ENCODE measurements at regions not wholly inside any gene's neighbourhood (a gene's known extent, or its start where the extent isn't known, plus 50 kb on each side); places are given as distances from the start of the nearest gene placed in this dataset.

DNA sequence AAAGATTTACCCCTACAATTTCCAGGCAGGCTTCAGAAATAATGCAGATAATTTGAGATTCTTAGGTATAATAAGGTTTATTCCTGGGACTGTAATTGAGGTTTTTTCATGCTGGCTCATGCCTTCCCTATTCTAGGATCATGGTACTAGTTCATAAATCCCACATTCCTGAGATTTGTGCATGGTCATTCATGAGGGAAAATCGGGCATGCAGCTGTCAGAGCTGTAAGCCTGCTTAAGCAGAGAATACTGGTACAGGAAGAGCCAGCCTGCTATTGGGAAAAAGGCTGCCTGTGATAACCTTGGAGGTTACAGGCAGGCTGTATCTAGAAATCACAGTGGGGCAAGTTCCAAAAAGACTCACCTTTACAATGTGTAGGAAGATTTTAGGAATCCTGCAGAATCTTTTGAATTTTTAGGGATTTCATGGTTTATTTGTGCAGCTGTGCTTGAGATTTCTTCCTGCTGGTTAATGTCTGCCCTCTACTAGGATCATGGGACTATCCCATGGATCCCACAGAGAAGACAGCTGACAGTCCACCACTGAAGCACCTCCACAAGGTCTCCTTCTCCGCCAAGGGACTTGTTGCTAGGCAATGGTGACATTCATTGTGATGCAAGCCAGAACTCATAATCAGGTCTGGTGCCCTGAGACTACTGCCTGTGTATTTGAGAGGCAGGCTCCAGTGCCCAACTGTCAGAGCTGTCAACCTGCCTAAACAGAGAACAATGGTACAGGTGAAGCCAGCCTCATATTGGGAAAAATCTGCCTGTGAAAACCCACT lies 646.2 kb upstream of the TSPY4 start:
- DNase-seq: no peak

DNA sequence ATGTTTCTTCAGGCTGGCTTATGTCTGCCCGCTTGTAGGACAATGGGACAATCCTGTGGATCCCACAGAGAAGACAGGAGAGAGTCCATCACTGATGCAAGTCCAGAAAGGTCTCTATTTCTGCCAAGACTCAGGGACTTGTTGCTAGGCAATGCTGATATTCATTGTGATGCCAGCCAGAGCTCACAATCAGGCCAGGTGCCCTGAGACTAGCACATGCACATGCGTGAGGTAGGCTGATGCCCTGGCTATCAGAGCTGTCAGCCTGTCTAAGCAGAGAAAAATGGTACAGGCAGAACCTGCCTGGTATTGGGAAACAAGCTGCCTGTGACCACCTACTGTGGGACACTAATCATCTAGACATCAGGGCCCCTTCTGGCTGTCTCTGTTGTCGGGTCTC lies 638.7 kb upstream of the TSPY4 start:
- DNase-seq: no peak

DNA sequence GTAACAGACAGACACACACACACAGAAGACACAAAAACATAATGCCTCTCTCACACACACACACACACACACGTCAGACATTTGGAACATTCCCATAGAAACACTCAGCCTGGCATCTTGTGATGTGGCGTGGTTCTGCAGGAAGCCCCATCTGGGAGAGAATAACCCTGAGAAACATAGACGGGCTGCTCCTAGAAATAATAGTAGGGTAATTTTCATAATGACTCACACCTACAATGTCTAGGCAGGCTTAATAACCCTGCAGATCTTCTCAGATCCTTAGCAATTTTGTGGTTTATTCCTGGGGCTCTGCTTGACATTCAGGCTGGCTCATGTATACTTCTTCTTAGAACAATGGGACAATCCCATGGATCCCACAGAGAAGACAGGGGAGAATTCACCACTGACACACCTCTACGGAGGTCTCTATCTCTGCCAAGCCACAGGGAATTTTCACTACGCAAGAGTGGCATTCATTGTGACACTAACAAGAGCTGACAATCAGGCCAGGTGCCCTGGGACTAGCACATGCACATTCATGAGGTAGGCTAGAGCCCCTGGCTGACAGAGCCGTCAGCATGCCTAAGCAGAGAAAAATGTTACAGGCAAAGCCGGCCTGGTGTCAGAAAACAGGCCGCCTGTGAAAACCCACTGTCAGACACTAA lies 631.5 kb upstream of the TSPY4 start:
- no peak for DNase-seq

DNA sequence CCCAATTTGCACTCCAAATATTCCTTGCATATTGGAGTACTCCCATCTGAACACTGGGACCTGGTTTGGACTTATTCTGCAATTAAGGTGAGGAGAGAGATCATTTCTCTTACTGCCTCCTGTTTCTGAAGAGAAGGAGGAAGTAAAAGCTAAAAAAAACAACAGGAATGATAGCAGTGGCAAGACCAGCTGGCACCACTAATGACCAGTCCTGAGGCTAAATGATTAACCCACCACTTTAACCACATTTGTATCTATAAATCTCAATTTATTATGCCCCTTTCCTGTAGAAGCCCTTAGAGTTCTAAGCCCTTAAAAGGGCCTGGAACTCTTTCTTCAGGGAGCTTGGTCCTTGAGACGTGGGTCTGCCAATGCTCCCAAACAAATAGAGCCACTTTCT lies 625.0 kb upstream of the TSPY4 start:
- DNase-seq: no peak

DNA sequence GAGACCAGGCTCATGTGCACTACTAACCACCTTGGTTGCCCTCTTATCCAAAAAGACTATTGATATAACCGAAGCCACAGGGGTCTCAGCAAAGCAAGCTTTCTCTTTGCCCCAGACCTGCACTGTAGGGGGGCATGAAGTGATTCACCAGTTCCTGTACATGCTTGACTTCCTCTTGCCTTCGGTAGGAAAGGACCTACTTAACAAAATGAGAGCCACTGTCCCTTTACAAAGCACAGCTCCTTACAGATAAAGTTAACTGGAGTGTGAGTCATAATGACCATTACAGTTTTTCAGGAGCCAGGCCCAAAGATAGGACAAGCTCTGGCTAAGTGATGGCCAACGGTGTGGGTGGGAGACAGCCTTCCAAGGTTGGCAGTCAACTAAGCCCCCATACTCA lies 622.0 kb upstream of the TSPY4 start:
- no peak for DNase-seq

DNA sequence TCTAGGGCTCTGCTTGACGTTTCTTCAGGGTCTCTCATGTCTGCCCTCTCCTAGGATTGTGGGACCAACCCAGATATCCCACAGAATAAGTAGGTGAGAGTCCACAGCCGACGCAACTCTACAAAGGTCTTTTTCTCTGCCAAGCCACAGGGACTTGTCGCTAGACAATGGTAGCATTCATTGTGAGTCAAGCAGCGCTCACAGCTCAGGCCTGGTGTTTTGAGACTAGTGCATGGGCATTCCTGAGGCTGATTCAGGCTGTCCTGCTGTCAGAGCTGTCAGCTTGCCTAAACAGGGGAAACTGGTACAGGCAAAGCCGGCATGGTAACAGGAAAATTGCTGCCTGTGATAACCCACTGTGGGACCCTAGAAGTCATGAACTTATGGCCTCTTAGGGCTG lies 610.6 kb upstream of the TSPY4 start:
- DNase-seq: no peak

DNA sequence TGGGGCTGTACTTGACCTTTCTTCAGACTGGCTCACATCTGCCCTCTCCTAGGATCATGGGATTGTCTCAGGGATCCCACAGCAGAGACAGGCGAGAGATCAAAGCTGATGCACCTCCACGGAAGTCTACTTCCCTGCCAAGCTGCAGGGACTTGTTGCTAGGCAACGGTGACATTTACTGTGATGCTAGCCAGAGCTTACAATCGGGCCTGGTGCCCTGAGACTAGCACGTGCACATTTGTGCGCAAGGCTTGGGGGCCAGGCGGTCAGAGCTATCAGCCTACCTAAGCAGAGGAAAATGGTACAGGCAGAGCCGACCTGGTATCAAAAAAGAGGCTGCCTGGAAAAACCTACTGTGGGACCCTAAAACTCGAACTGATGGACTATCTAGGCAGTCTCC lies 607.3 kb upstream of the TSPY4 start:
- DNase-seq: no peak

DNA sequence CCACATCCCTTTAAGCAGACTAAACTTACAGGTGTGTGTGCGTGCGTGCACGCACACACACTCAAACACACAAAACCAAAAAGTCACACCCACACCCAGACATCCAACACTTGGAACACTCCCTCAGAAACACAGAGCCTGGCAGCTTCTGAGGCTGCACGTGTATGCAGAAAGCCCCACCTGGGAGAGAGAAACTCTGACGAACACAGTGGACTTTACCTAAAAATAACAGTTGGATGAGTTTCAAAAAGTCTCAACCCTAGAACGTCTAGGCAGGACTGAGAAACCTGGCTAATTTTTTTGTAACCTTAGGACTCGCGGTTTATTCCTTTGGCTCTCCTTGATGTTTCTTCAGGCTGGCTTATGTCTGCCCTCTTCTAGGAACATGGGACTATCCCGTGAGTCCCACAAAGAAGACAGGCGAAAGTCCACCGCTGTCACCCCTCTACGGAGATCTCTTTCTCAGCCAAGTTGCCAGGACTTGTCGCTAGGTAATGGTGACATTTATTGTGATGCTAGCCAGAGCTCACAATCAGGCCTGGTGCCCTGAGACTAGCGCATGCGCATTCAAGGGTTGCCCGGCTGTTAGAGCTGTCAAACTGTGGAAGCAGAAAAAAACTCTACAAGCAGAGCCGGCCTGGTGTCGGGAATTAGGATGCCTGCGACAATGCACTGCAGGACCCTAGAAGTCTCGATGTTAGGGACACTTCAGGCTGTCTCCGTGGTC lies 595.8 kb upstream of the TSPY4 start:
- peak; percentile 9 for DNase-seq

DNA sequence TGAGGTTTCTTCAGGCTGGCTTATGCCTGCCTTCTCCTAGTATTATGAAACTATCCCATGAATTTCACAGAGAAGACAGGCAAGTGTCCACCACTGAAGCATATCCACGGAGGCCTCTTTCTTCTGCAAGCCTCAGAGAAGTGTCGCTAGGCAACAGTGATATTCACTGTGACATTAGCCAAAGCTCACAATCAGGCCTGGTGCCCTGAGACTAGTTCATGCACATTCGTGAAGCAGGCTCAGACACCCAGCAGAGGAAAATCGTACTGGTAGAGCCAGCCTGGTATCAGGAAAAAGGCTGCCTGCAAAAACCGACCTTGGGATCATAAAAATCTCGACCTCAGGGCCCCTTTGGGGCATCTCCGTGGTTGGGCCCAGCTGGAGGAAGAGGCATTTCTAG lies 573.1 kb upstream of the TSPY4 start:
- no peak for DNase-seq

DNA sequence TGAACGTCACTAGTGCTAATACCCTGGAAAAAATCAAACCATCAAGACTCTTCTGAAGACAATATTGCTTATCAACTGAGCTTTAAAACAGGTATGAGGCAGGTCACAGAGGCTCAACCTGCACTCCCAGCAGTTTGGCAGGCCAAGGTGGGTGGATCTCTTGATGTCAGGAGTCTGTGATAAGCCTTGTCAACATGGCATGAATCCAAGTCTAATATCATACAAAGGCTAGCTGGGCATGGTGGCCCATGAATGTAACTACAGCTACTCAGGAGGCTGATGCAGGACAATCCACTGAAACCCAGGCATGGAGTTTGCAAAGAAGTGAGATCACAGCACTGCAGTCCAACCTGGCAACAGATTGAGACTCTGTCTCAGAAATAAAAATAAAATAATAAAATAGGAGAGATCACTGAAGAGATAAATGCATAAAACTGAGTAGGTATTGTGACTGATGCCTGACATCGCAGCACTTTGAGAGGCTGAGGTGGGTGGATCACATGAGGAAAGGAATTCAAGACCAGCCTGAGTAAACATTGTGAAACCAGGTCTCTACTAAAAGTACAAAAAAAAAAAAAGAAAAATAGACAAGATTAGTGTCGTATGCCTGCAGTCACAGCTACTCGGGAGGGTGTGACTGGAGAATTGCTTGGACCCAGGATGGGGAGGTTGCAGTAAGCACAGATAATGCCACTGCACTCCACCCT lies 555.9 kb upstream of the TSPY4 start:
- no peak for DNase-seq

DNA sequence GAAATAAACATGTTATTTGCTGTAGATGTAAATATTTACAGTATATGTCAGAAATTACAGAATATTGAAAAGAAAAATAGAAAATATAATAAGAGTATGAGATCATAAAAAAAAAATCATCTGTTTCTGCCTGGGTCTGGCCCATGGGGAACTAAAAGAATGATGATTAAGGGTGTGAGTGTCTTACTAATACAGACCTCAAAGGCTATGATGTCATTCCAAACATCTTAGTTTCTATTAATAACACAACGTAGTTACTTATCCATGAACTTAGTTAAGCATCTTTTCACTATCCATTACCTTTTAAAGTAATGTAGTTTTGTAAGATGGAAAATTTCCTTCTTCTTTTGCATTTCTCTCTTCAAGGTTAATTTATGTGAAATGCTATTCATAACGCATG lies 542.7 kb upstream of the TSPY4 start:
- DNase-seq: no peak

DNA sequence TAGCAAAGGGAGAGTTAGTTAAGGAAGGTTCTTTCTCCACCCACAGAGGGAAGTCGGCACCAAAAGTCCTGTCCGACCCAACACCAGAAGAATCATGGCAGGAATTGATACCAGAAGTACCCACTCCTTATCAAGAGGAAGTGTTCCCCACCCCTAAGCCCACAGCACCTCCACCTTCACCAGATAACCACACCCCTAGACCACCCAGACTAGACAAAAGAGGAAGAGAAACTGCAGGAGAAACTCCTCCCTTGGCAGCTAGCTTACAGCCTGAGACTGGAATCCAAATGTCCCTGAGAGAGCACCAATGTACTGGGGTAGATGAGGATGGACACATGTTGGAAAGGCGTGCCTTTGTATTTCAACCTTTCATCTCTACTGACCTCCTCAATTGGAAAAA lies 532.9 kb upstream of the TSPY4 start:
- DNase-seq: no peak

DNA sequence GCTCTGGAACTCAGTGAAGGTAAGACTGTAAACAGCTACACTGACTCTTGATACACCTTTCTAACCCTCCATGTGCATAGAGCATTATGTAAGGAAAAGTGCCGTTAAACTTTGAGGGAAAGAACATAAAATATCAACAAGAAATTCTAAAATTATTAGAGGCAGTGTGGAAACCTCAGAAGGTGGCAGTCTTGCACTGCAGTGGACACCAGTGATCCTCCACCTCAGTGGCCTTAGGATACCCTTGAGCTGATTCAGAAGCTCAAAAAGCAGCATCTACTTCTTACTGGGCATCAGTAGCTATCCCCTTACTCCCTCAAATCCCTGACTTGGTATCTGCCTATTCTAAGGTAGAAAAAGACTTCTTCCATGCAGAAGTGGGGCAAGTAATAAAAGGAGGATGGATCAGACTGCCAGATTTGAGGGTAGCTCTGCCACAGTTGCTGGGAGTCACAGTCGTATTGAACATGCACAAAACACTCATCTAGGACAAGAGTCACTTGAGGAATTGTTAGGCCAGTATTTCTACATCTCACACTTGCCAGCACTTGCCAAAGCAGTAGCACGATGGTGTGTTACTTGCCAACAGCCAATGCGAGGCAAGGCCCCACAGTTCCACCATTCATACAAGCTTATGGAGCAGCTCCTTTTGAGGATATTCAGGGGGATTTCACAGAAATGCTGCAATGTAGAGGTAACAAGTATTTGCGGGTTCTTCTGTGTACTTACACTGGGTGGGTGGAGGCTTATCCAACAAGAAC lies 529.4 kb upstream of the TSPY4 start:
- DNase-seq: no peak

DNA sequence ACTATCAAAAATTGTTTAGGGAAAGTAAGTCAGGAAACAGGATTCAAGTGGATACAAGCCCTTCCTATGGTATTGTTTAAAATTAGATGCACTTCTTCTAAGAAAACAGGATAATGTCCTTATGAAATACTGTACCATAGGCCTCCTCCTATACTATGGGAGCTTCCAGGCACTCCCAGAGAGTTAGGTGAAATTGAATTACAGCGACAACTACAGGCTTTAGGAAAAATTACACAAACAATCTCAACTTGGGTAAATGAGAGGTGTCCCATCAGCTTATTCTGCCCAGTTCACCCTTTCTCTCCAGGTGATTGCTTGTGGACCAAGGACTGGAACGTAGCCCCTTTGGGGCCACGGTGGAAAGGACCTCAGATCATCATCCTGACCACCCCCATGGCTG lies 528.7 kb upstream of the TSPY4 start:
- no peak for DNase-seq

DNA sequence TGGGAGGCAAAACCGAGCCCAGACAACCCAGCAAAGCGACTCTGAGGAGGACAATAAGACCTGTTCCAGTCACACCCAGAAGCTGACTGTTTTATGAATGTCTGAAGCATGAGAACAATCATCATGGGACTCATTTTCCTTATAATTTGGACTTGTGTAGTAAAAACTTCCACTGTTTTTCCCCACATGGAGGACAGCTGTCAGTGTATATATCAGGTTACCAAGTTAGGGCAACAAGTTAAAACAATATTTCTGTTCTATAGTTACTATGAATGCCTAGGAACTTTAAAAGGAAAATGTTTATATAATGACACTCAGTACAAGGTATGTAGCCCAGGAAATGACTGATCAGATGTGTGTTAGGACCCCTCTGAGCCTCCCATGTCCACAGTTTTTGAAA lies 528.2 kb upstream of the TSPY4 start:
- no peak for DNase-seq

DNA sequence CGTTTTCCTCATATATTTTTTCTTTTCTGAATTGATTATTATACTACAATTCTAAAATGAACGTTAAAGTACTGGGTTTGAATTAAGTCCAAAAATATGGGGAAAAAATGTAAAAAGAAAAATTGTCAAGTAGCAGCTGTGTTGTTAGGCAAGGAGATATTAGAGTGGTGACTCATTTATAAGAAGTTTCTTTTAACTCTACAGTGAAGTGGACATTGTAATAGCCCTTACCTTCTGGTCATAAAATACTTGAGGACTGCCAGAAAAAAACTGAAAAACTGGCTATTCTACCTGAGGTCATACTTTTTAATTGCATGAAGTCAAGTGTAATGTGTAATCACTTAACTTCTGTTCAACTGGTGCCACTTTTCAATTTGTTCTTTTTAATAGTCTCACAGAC lies 523.1 kb upstream of the TSPY4 start:
- DNase-seq: no peak

DNA sequence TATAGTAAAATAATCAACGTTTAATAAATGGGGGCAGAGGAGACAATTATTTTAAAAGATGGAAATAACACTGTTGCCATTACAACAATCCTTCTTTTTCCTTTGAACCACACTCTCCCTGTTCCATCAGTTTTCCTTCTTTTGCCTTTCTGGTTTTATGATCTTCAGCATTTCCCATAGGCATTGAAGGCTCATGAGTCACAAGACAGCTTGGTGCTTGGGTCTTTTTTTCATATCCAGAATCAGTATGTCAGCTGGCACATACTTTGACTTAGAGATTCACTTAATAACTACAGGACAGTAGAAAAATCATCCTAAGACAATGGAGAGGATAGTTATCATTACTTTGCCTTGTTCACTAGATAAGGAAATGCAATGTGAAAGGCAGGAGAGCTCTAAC lies 521.6 kb upstream of the TSPY4 start:
- no peak for DNase-seq

DNA sequence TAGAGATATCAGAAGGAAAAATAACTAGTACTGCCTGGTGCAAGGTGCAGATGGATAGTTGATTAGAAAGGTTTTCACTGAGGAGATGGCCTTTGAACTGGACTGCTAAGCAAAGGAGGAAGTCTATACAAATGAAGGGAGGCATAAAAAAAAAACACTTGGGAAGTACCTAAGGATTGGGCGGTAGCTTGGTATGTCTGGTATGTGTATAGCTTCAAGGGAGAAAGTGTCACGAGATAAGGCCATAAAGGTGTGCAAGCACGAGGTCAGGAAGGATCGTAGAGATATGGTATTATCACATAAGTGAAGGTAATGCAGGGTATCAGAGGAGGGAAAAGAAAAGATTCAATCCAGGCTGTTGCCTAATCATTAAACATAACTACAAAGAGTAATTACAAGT lies 517.2 kb upstream of the TSPY4 start:
- no peak for DNase-seq

DNA sequence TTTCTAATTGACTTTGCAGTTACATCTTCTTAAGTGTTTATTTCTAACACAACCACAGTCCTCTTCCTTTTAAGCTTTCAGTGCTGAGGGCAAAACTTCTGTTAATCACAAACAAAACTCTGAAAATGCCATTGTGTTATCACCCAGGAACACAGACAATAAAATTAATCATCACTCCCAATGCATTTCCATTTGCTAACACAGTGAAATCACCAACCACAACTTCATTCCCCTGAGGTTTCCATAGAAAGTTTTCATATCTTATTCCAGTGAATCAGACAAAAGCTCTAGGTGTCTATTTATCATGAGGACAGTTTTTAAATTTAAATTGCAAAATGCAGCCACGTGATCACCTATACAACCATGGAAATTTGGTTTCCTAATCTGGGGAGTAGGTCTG lies 516.2 kb upstream of the TSPY4 start:
- no peak for DNase-seq

DNA sequence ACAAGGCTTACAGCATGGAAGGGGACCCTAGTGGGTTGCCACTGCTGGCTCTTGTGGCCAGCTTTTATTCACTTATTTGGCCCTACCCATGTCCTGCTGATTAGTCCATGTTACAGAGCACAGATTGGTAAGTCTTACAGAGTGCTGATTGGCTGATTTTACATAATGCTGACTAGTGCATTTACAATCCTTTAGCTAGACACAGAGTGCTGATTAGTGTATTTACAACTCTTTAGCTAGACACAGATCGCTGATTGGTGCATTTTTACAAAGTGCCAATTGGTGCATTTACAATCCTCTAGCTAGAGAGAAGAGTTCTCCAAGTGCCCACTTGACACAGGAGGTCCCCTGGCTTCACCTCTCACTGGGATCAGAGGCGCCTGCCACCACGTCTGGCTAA lies 485.0 kb upstream of the TSPY4 start:
- no peak for DNase-seq

DNA sequence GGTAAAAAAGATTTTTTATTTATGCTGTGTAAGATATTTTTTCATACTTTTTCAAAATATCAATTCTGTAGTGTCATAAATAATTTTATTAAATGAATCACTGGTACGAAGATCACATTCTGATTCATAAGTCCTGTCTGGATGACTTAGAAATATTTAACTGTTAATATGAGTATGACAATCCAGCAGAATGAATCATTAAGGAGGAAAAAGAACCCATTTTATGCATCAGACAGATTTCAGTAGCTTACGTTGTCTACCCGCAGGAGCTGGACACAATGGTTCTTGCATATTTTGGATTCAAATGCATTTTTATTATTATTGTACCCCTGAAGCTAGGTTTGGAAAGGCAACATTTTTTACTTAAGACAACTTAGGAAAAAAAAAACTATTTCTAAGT lies 448.9 kb upstream of the TSPY4 start:
- DNase-seq: no peak

DNA sequence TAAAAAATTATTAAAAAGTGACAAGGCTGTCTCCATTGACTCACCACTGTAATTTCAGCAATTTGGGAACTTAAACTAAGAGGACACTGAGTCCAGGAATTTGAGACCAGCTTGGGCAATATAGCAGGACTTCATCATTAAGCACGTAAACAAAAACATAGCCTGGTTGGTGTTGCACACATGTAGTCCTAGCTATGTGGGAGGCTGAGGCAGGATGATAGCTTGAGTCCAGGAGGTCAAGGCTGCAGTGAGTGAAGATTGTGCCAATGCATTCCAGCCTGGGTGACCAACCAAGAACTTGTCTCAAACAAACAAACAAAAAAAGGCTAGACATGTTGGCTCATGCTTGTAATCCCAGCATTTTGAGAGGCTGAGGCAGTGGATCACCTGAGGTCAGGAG lies 439.4 kb upstream of the TSPY4 start:
- DNase-seq: no peak

DNA sequence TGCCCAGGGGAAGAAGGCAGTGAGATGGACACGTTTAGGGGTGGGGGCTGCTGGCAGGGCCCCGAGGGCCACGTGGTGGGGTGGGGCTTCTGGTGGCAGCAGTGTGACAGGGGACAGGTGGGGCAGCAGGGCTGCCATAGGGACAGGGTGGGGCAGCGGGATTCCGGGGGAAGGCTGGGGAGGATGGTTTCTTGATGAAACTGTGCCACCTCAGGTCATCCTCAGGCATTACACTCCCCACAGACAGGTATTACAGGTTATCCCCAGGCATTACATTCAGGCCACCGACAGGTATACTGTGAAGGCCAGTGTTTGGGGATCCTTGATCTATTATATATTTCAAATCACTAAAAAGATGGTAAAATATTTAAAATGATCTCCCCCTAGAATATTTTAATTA lies 432.1 kb upstream of the TSPY4 start:
- DNase-seq: peak; percentile 2
